ENCODE measurements at regions not wholly inside any gene's neighbourhood (a gene's known extent, or its start where the extent isn't known, plus 50 kb on each side); places are given as distances from the start of the nearest gene placed in this dataset.

DNA sequence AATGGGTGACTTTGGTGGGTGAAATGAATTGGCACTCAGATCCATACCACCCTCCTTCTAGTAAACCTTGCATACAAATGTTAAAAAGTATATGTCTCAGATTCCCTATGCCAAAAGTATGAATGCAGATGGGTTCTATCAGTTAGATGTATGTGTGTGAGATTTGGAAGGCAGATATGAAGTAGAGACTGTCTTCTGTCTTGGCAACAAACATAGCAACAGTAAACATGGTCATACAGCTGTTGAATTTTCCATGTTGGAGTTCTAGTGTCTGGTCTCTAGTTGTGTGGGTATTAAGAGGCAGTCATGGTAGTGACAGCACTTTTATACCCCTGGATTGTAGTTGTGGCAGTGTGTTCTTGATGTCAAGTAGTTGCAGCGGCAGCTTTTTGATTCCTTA is 125.6 kb upstream of the PITX1 start:
- Histone ChIP-seq H3K4me2 (ENCODE audit: insufficient read depth, insufficient read length, low read length) (no peak overlapping the region), H4K20me1 (ENCODE audit: control insufficient read depth, insufficient read depth, insufficient read length) (no peaks in the 10 kb centered on the region), H3K9ac (ENCODE audit: extremely low read depth, insufficient read length, low read length) (no peak overlapping the region), H3K23me2 (ENCODE audit: insufficient read length, low read depth, low read length, poor library complexity, severe bottlenecking) (no peaks in the 10 kb centered on the region), H3K56ac (ENCODE audit: insufficient read length, low read depth, low read length) (no peak overlapping the region), H3K23ac (ENCODE audit: insufficient read length, low read depth, low read length) (no peak overlapping the region), H2BK20ac (ENCODE audit: low read depth, low read length, poor library complexity, severe bottlenecking) (no peak overlapping the region), H3K4me1 (ENCODE audit: insufficient read depth, low read length) (no peaks in the 10 kb centered on the region), H2BK5ac (ENCODE audit: insufficient read length, low read length) (no peak overlapping the region), H3K9me3 (ENCODE audit: control insufficient read depth, low read depth, low read length) (no peaks in the 10 kb centered on the region), H4K8ac (replicated peaks; ENCODE audit: insufficient read length, low read depth, low read length) (no peak overlapping the region), H3T11ph (ENCODE audit: low read length) (no peak overlapping the region), H2AK5ac (ENCODE audit: insufficient read length, low read length) (no peak overlapping the region), H3K18ac (ENCODE audit: insufficient read length, low read depth, low read length) (no peak overlapping the region), H3K79me1 (ENCODE audit: insufficient read depth, low read depth, low read length, poor library complexity, severe bottlenecking) (no peaks in the 10 kb centered on the region), H4K5ac (ENCODE audit: insufficient read length, low read depth, low read length) (no peak overlapping the region), H2BK15ac (ENCODE audit: low read depth, low read length) (no peak overlapping the region), H4K91ac (ENCODE audit: insufficient read length, low read depth, low read length) (no peak overlapping the region), H2BK120ac (ENCODE audit: low read depth, low read length, poor library complexity, severe bottlenecking) (no peak overlapping the region), H3K4ac (ENCODE audit: low read depth, low read length) (no peak overlapping the region), H3K27ac (ENCODE audit: insufficient read length, low read depth, low read length) (no peak overlapping the region), H2BK12ac (ENCODE audit: insufficient read length, low read depth, low read length) (no peak overlapping the region), H3K14ac (ENCODE audit: insufficient read depth, low read length) (no peak overlapping the region), H3K79me2 (ENCODE audit: insufficient read depth, low read length) (no peaks in the 10 kb centered on the region), H2AFZ (ENCODE audit: low read length) (no peak overlapping the region), H3K27me3 (ENCODE audit: insufficient read depth, low read length) (0 out of 2 replicates have a peak, but pooled peaks cover 2% of the 10 kb centered on the region)
- TF ChIP-seq, protein P1, sequence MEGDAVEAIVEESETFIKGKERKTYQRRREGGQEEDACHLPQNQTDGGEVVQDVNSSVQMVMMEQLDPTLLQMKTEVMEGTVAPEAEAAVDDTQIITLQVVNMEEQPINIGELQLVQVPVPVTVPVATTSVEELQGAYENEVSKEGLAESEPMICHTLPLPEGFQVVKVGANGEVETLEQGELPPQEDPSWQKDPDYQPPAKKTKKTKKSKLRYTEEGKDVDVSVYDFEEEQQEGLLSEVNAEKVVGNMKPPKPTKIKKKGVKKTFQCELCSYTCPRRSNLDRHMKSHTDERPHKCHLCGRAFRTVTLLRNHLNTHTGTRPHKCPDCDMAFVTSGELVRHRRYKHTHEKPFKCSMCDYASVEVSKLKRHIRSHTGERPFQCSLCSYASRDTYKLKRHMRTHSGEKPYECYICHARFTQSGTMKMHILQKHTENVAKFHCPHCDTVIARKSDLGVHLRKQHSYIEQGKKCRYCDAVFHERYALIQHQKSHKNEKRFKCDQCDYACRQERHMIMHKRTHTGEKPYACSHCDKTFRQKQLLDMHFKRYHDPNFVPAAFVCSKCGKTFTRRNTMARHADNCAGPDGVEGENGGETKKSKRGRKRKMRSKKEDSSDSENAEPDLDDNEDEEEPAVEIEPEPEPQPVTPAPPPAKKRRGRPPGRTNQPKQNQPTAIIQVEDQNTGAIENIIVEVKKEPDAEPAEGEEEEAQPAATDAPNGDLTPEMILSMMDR (conservative IDR thresholded peaks at IDR 0.05), result no peak
- Mint-ChIP-seq H3K4me1 (no peaks in the 10 kb centered on the region), H3K27me3 (ENCODE audit: low read depth) (peaks cover 65% of the 10 kb centered on the region), H3K27ac (no peak overlapping the region), H3K9me3 (no peaks in the 10 kb centered on the region; a peak in 1 of 5 replicates), H3K4me3 (no peak overlapping the region), H3K36me3 (ENCODE audit: insufficient read depth in 1 of 3, low read depth in 3 of 3) (no peaks in the 10 kb centered on the region; a peak in 1 of 7 replicates)
- WGBS (ENCODE audit: extremely low coverage, insufficient read length, low lambda C conversion rate), result no CpG with 5 or more reads among the region's 1 CpG
- no peak for DNase-seq
